Peyer's patch (tissue), 4 donors: ENCODE measurements at regions not wholly inside any gene's neighbourhood (a gene's known extent, or its start where the extent isn't known, plus 50 kb on each side); places are given as distances from the start of the nearest gene placed in this dataset.

ENCODE experiments used
- POLR2A ChIP-seq, 2 donors: fragments of 450-650 bp; IDR thresholded peaks; one replicate each; pipeline ENCODE4 v1.5.1; 2017; ENCODE audit warnings: antibody characterized with exemption in 2 of 2, mild to moderate bottlenecking in 2 of 2, moderate library complexity in 2 of 2
- TF ChIP-seq, protein P1 (sequence below), 6 experiments: fragments of 450-650 bp in 4 of 6; fragments of 200-600 bp in 2 of 6; sonication (generic) in 1 of 6; IDR thresholded peaks; one replicate each; pipeline ENCODE4 v1.5.1; 2017 to 2019; ENCODE audit warnings: antibody characterized with exemption in 6 of 6, mild to moderate bottlenecking in 3 of 6, moderate library complexity in 1 of 6

DNA sequence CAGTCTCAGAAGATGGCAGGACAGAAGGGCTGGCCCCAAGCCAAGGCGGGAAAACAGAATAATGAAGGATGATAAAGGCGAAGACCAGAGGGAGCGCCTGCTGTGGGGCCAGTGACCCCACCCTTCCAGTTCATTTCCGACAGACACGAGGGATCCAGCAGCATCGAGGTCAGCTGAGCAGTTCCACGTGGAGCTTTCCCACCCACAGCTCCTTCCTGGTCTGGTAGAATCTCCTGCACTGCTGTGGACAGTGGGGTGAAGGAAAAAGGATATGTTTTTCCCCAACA is 265.9 kb upstream of the VLDLR start:
- TF ChIP-seq, protein P1, sequence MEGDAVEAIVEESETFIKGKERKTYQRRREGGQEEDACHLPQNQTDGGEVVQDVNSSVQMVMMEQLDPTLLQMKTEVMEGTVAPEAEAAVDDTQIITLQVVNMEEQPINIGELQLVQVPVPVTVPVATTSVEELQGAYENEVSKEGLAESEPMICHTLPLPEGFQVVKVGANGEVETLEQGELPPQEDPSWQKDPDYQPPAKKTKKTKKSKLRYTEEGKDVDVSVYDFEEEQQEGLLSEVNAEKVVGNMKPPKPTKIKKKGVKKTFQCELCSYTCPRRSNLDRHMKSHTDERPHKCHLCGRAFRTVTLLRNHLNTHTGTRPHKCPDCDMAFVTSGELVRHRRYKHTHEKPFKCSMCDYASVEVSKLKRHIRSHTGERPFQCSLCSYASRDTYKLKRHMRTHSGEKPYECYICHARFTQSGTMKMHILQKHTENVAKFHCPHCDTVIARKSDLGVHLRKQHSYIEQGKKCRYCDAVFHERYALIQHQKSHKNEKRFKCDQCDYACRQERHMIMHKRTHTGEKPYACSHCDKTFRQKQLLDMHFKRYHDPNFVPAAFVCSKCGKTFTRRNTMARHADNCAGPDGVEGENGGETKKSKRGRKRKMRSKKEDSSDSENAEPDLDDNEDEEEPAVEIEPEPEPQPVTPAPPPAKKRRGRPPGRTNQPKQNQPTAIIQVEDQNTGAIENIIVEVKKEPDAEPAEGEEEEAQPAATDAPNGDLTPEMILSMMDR (IDR thresholded peaks at IDR 0.05), result no peak
- TF ChIP-seq POLR2A (IDR thresholded peaks at IDR 0.05), result no peak
